Activated CD4-positive, CD25-positive, alpha-beta regulatory T cell (primary cell): ENCODE measurements at regions not wholly inside any gene's neighbourhood (a gene's known extent, or its start where the extent isn't known, plus 50 kb on each side); places are given as distances from the start of the nearest gene placed in this dataset.
"Not testable (repeated sequence)": the region's sequence is repeated elsewhere in the genome, so short reads cannot be mapped to it uniquely, and the experiment has no call there.

Experiments
- DNase-seq, 4 experiments: peaks; one replicate each; lab custom pipeline; 2025; lab: John Stamatoyannopoulos, UW

DNA sequence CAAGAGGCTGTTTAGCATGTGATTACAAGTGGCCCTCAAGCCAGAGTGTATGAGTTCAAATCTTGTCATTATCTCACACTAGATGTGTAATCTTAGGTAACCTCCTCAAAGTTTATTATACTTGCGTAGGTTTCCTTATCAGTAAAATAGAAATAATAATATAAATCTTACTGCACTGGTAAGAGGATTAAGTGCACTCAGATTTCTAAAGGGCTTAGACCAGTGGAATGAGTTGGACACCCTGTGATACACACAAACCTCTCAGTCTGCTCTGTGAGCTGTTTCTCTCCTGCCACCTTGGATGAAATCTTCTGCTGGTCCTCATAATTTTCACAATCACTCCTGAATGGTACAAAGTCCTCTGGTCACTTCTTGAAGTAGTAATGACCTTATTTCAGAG lies 145.4 kb upstream of the ZNF516 start:
- DNase-seq, result no peak

- DNase-seq, result no peak
Measured at GRCh38 chr18:76634564-76634963, 139.5 kb upstream of the ZNF516 start.

DNA sequence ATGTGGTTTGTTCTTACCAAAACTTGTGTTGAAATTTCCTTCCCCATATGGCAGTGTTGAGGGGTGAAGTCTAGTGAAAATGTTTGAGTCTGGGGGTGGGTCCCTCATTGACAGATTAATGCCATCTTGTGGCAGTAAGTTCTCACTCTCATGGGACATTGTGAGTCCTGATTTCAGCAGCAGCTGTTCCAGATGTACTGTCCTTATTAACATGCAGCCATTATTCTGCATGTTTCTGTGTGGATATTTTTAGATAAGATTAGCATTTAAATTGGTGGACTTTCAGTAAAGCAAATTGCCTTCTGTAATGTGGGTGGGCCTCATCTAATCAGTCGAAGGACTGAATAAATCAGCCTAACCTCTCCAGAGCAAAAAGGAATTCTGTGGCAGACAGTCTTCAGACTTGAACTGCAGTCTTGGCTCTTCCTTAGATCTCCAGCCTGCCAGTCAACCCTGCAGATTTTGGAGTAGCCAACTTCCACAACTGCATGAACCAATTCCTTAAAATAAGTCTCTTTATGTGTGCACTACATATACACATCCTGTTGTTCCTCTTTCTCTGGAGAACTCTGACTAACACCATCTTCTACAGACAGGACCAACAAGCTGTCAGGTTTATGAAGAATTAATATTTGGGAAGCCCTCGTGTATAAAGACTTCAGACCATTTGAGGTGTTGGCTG lies 138.7 kb upstream of the ZNF516 start:
- DNase-seq, result no peak

DNA sequence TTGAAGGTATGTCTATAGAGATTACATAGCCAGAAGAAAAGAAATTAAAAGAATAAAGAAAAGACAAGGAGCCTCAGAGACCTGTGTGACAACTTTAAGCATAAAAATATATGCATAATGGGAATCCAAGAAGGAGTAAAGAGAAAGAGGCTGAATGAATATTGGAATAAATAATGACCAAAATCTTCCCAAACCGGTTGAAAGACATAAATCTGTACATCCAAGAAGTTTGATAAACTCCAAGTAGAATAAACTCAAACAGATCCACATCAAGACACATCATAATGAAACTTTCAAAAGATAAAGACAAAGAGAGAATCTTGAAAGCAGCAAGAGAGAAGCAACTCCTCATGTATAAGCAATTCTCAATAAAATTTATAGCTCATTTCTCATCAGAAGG lies 132.4 kb upstream of the ZNF516 start:
- no peak for DNase-seq

DNA sequence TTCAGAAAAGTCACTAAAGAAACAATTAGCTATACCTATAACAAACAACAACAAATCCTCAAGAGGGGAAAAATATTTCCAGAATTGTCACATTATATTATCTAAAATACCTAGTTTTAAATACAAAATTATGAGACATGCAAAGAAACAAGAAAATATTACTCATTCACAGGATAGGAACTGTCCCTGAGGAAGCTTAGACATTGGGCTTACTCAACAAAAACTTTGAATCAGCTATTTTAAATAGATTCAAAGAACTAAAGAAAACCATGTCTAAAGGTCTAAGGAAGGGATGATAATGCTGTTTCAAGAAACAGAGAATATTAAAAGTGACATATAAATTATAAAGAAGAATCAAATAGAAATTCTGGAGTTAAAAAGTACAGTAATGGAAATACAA lies 131.9 kb upstream of the ZNF516 start:
- DNase-seq, result no peak

GRCh38 chr18:76622651-76623050 lies 127.6 kb upstream of the ZNF516 start:
- DNase-seq, result no peak

GRCh38 chr18:76621782-76622495 lies 126.9 kb upstream of the ZNF516 start:
- DNase-seq, result no peak

DNA sequence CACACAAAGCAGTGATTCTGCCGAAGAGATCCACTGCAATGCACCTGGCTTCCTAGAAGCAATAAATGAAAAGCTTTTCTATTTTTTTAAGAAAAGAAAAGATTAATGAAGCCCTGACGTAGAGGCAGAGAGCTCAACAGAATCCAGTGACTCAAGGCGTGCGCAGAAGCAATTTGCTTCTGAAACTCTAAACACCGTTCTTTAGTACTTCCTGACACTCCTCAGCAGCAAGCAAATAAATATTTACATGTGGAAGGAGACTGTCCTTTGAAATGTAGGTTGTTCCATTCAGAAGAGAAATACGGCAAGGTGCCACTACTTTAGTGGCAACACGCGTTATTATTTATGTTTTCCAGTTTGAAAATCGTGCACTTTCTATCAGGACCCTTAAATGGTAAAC lies 126.2 kb upstream of the ZNF516 start:
- DNase-seq, result no peak

DNA sequence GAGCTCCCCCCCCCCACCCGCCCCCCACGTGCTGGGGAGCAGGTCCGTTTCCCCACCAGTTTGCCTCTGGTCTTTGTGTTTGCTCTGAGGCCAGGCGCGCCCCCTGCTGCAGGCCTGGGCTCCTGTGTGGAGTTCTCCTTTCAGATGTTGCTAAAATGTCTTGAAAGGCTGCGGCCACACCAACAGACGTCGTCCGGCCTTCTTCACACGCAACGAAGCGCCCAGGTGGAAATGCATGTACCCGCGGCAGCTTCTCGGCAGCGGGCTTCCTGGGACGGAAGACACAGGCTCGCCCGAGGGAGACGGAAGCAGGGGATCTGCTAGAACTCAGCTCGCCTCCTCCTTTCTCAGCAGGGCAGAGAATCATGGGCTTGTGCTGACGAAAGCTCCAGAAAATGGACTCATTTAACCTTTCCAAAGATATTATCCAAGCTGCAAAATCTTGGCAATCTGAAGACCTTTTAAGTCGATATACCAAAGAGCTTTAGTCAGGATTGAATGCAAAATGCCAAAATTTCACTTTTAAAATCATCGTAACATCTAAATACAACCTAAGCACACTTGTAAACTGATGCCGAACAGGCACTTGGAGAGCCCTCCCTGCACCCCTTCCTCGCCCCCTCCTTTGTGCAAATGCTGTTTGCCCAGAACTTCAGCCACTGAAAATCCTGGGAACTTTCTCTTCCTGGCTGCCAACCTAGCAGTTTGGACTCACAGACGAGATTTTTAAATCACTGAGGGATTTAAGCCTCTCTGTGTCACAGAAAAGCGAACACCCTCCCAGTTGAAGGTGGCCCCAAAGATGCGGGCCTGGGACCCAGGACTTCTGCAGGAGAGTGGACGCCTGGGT lies 125.5 kb upstream of the ZNF516 start:
- DNase-seq, result no peak

DNA sequence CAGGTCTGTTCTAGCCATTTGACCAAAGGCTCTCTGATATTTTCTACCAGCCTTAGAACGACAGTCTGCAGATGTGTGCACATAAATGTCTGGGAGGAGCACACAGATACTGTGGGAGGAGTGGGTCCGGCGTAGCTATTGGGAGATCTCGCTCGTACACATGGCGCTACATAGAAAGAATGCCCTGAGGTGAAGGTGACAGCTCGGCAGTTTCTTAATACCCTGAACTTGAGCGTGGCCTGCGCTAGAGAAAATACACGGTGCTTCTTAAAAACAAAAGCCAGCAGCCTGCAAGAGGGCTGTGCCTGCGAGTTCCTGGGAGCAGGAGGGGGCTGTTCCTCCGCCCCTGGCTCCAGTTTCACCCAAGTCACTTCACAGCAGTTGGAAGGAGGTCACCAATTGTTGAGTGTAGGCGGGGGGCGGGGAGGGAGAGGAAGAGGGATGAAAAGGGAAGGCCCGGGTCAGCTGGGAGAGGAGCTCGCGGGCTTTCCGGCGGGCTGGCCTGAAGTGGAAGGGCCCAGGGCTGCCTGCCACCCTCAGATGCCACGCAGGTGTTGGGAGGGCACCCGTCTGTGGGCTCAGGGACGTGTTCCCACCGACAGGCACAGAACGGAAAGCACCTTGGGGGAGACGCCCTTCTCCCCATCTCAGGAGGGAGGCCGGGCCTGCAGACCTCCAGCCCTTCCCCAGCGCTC lies 124.7 kb upstream of the ZNF516 start:
- DNase-seq, result no peak

DNA sequence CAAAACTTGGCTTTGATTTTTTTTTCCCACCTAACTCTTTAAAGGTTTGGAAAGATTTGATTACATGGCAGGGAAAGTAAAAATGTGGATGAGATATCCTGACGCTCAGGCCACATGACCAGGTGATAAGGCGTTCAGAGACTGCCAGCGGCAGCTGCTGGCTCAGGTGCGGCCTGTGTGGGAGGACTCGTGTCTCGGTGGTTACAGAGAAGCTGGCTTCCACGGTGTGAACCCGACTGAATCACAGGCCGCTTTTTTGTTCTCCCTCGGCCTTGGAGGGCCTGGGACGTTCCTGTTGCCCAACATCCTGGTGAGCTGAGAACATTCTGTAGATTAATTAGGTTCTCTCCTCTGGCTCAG lies 124.2 kb upstream of the ZNF516 start:
- no peak for DNase-seq

- DNase-seq, result no peak
Measured at GRCh38 chr18:76618721-76619120, 123.7 kb upstream of the ZNF516 start.

- no peak for DNase-seq
Measured at GRCh38 chr18:76616373-76616772, 121.3 kb upstream of the ZNF516 start.

GRCh38 chr18:76615065-76615733 lies 120.2 kb upstream of the ZNF516 start:
- no peak for DNase-seq

DNA sequence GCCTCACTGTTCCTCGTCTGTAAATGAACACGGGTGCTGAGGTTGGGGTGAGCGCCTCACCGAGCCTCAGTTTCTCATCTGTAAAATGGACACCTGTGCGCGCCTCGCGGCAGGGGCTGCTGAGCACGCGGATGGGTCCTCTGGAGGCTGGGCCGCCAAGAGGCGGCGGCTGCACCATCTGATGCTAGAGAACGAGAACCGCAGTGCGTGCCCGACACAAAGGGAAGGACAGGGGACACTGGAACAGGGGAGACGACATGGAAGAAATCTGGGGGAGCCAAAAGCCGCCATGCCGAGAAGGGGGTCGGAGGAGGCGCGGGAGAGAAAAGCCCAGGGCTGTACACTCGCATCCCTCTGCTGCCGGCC lies 118.7 kb upstream of the ZNF516 start:
- no peak for DNase-seq

- no peak for DNase-seq
Measured at GRCh38 chr18:76613053-76613754, 118.2 kb upstream of the ZNF516 start.

GRCh38 chr18:76611750-76612045 lies 116.7 kb upstream of the ZNF516 start:
- DNase-seq, result not testable (repeated sequence)

DNA sequence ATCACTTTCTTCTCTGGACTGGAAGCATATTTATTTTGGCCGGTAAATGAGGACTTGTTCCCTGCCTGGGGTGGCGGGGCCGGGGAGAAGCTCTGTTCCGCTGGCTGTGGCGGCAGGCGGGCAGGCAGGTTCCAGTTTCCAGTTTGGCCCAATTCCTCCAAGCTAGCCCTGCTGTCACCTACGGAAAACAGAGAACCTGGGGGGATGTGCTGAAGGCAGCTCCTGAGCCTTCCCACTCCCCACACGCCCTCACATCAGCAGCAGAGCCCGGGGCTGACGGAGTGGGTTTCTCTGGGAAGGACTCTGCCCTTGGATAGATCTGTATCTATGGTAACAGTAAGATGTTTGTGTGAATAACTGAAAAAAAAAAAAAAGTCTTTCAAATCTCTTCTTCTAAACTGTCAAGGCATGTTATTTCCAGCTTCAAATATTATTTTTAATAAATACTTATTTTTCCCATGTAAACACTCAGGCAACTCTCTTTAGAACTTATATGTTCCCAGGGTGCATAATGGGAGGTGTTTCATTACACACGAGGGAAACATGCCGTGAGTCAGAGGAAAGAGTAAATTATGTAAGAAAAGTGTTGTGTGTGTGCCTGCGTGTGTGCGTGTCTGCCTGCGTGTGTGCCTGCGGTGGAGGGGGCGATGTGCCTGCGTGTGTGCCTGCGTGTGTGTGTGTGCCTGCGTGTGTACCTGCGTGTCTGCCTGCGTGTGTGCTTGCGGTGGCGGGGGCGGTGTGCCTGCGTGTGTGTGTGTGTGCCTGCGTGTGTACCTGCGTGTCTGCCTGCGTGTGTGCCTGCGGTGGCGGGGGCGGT lies 116.1 kb upstream of the ZNF516 start:
- DNase-seq, result no peak

DNA sequence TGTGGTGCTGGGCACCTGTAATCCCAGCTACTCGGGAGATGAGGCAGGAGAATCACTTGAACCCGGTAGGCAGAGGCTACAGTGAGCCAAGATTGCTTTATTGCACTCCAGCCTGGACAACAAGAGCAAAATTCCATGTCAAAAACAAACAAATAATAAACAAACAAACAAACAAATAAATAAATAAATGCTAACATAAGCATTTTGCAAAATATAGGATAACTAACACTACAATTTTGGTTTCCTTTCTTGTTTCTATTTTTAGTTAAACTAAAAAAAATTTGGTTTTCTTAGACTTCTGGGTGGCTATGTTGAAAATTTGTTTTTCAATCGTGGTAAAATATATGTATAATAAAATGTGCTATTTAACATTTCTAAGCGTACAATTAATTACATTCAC lies 115.0 kb upstream of the ZNF516 start:
- no peak for DNase-seq

DNA sequence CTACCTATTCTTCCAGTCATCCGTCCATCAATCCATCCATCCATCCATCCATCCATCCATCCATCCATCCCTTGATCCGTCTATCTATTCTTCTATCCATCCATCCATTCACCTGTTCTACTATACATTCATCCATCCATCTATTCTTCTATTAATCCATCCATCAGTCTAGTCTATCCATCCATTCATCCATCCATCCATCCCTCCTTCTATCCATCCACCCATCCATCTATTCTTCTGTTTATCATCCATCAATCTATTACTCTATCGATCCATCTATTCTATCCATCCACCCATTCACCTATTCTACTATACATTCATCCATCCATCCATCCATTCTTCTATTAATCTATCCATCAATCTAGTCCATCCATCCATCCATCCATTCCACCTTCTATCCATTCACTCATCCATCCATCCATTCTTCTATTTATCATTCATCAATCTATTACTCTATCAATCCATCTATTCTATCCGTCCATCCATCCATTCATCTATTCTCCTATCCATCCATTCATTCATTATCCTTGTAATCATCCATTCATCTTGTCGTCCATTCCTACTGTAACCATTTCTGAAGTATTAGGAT lies 110.4 kb upstream of the ZNF516 start:
- DNase-seq, result no peak
